Panc1 (cell line): ENCODE measurements at regions not wholly inside any gene's neighbourhood (a gene's known extent, or its start where the extent isn't known, plus 50 kb on each side); places are given as distances from the start of the nearest gene placed in this dataset.

Experiments used
- CTCF ChIP-seq: fragments of 450-650 bp; IDR thresholded peaks from 2 replicates; pipeline ENCODE4 v1.5.1; 2017; ENCODE audit warnings: mild to moderate bottlenecking
- POLR2AphosphoS5 ChIP-seq: IDR thresholded peaks from 2 replicates; pipeline ENCODE4 v1.6.1; 2012; ENCODE audit warnings: mild to moderate bottlenecking, low read depth, low read length, moderate library complexity
- REST ChIP-seq, 2 experiments: IDR thresholded peaks; 2 replicates each; pipeline ENCODE4 v1.6.1; 2011 to 2012; ENCODE audit warnings: low read depth in 2 of 2, control low read depth in 1 of 2, low read length in 1 of 2, mild to moderate bottlenecking in 1 of 2, moderate library complexity in 1 of 2; ENCODE audit not compliant: insufficient read depth in 1 of 2
- SIN3A ChIP-seq: IDR thresholded peaks from 2 replicates; pipeline ENCODE4 v1.6.1; 2012; ENCODE audit warnings: low read depth, mild to moderate bottlenecking, low read length, moderate library complexity, borderline replicate concordance; ENCODE audit not compliant: insufficient read depth
- TCF7L2 ChIP-seq: IDR thresholded peaks from 2 replicates; pipeline ENCODE4 v1.6.1; 2011; ENCODE audit warnings: mild to moderate bottlenecking, low read depth, low read length, inconsistent platforms

GRCh38 chr11:71325418-71326327 lies 73.3 kb upstream of the SHANK2 start:
- TF ChIP-seq REST (IDR thresholded peaks at IDR 0.05; ENCODE audit: insufficient read depth in 1 of 2, low read depth in 2 of 2, low read length in 1 of 2) (no peak), CTCF (no peak), POLR2AphosphoS5 (no peak), TCF7L2 (no peak), SIN3A (no peak)
